CD8-positive, alpha-beta memory T cell (primary cell): ENCODE measurements at regions not wholly inside any gene's neighbourhood (a gene's known extent, or its start where the extent isn't known, plus 50 kb on each side); places are given as distances from the start of the nearest gene placed in this dataset.

Source experiments
- CTCF ChIA-PET: fragments of 350-600 bp; sonication (Branson Sonifier 250); formaldehyde crosslinking; loops from one replicate; lab custom pipeline; 2021; ENCODE audit warnings: antibody characterized with exemption; lab: Charles Lee
- POLR2A ChIA-PET: fragments of 350-600 bp; sonication (Branson Sonifier 250); formaldehyde crosslinking; loops from one replicate; lab custom pipeline; 2021; ENCODE audit warnings: antibody characterized with exemption; lab: Charles Lee
- DNase-seq, 5 donors: peaks; one replicate each; pipeline versions ENCODE4 v3.0.0 to v3.0.0-alpha.2; 2020 to 2022; ENCODE audit warnings: mixed read lengths in 1 of 5
- H3K27ac ChIP-seq: one replicate; pipeline ENCODE4 v1.7.0; 2013; ENCODE audit warnings: low read depth, mild to moderate bottlenecking, low read length, moderate library complexity
- H3K27me3 ChIP-seq: 2 replicates; pipeline ENCODE4 v1.7.0; 2013; ENCODE audit warnings: low read length, mild to moderate bottlenecking; ENCODE audit not compliant: insufficient read depth, poor library complexity, severe bottlenecking
- H3K36me3 ChIP-seq: 2 replicates; pipeline ENCODE4 v1.7.0; 2013; ENCODE audit warnings: mild to moderate bottlenecking, low read length, moderate library complexity; ENCODE audit not compliant: insufficient read depth
- H3K4me1 ChIP-seq: 2 replicates; pipeline ENCODE4 v1.7.0; 2013; ENCODE audit warnings: mild to moderate bottlenecking, low read length, moderate library complexity; ENCODE audit not compliant: insufficient read depth
- H3K4me3 ChIP-seq: 2 replicates; pipeline ENCODE4 v1.7.0; 2013; ENCODE audit warnings: mild to moderate bottlenecking, low read length
- H3K9me3 ChIP-seq: 2 replicates; pipeline ENCODE4 v1.7.0; 2013; ENCODE audit warnings: mild to moderate bottlenecking, low read length
- H3K27ac Mint-ChIP-seq, 8 donors: one replicate each; pipeline ENCODE4 v1.8.0; 2020 to 2021; ENCODE audit warnings: mixed read lengths in 8 of 8, mild to moderate bottlenecking in 6 of 8, inconsistent platforms in 3 of 8, moderate library complexity in 3 of 8
- H3K27me3 Mint-ChIP-seq, 2 donors: one replicate each; pipeline ENCODE4 v1.8.0; 2020 to 2021; ENCODE audit warnings: mixed read lengths in 2 of 2, mild to moderate bottlenecking in 1 of 2, moderate library complexity in 1 of 2
- H3K36me3 Mint-ChIP-seq, 3 donors: one replicate each; pipeline ENCODE4 v1.8.0; 2020 to 2021; ENCODE audit warnings: mixed read lengths in 3 of 3, inconsistent platforms in 1 of 3, mild to moderate bottlenecking in 1 of 3
- H3K4me1 Mint-ChIP-seq, 3 donors: one replicate each; pipeline ENCODE4 v1.8.0; 2020 to 2021; ENCODE audit warnings: mixed read lengths in 3 of 3, inconsistent platforms in 1 of 3, mild to moderate bottlenecking in 1 of 3
- H3K4me3 Mint-ChIP-seq, 7 donors: one replicate each; pipeline ENCODE4 v1.8.0; 2020 to 2021; ENCODE audit warnings: mixed read lengths in 7 of 7, mild to moderate bottlenecking in 6 of 7, moderate library complexity in 4 of 7, inconsistent platforms in 2 of 7
- H3K9me3 Mint-ChIP-seq, 5 donors: one replicate each; pipeline ENCODE4 v1.8.0; 2020 to 2022; ENCODE audit warnings: mixed read lengths in 5 of 5, mild to moderate bottlenecking in 3 of 5, moderate library complexity in 2 of 5, inconsistent platforms in 1 of 5

DNA sequence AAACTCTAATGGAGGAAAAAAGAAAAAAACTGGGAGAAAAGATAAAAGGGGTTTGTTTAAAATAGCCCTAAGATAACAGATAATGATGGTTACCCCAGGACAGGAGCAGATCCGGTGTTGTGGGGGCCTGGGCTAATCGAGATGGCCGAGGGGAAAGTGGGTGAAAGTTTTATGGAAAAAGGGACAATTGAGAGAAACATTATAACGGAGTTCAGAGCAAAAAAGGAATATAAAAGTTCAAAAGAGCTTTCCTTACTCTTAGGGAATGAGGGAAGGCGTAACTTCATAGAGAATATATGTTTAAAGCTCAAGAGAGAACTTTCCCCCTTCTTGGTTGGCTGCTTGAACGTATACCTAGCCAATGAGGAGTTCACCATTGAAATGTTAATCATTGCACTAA is 131.4 kb downstream of the BAMBI start:
- ChIA-PET POLR2A (no interaction called here), CTCF (no interaction called here)
- Mint-ChIP-seq H3K27ac (no peak overlapping the region), H3K4me1 (no peaks in the 10 kb centered on the region), H3K36me3 (peaks cover 0 to 1% (median 0%) of the 10 kb centered on the region in 3 donors), H3K27me3 (peaks cover 18 to 50% of the 10 kb centered on the region in 2 donors), H3K9me3 (peaks cover 0 to 2% (median 0%) of the 10 kb centered on the region in 5 donors), H3K4me3 (no peak overlapping the region)
- Histone ChIP-seq H3K4me3 (no peak overlapping the region), H3K36me3 (no peaks in the 10 kb centered on the region), H3K27ac (peak overlapping the region; percentile 60), H3K4me1 (no peaks in the 10 kb centered on the region), H3K27me3 (no peaks in the 10 kb centered on the region), H3K9me3 (no peaks in the 10 kb centered on the region)
- no peak for DNase-seq

DNA sequence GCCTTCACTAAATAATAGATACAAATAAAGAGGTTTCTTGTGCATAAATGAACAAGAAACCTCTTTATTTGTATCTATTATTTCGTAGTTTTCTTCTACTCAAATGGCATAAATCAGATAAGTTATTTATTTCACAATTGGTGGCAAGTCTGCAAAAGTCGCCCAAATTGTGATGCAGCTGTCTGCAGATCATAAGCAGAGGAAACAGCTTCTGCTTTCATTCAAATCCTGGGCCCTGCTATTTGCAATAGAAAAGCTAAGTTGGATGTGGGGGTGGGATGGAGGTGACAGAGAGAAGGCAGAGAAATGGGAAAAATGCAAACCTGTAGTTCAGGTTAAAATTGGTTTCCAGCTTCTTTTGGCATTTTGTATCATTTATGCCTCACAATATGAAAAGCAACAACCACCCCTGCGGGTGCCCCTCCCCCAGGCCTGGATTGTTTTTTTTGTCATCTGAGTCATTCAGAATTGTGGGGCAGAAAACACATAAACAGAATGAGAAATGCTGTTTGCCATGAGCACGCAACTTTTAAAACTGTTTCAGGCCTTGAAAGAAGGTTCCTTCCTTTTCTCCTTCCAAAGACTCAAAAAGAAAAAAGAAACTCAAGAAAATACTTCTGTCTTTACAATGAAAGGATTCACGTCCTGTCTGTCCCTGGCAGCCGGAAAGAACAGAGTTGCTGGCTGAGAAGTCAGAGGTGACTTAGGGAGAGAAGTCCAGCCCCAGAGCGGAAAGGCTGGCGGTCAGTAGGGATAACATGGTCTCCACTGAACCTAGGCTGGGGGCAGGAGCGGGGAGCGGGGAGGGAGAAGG is 132.9 kb downstream of the BAMBI start:
- no peak overlapping the region for H3K4me3 Mint-ChIP-seq
- CTCF ChIA-PET, result no interaction called here

DNA sequence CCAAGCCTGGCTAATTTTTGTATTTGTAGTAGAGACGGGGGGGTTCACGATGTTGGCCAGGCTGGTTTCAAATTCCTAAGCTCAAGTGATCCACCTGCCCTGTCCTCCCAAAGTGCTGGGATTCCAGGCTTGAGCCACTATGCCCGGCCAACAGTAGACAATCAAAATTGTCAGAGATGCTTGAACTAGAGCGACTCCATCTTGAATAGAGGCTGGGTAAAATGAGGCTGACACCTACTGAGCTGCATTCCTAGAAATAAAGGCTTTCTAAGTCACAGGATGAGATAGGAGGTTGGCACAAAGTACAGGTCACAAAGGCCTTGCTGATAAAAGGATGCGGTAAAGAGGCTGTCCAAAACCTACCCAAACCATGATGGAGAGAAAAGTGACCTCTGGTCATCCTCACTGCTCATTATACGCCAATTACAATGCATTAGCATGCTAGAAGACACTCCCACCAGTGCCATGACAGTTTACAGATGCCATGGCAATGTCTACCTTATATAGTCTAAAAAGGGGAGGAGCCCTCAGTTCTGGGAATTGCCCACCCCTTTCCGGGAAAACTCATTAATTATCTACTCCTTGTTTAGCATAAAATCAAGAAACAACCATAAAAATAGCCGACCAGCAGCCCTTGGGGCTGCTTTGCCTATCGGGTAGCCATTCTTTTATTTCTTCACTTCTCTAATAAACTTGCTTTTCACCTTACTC is 134.5 kb downstream of the BAMBI start:
- Histone ChIP-seq H3K4me3 (no peak overlapping the region), H3K27me3 (no peaks in the 10 kb centered on the region), H3K36me3 (no peaks in the 10 kb centered on the region), H3K27ac (no peak overlapping the region), H3K4me1 (no peaks in the 10 kb centered on the region), H3K9me3 (no peaks in the 10 kb centered on the region)
- Mint-ChIP-seq H3K27me3 (peaks cover 10 to 34% of the 10 kb centered on the region in 2 donors), H3K27ac (no peak overlapping the region), H3K9me3 (peaks cover 0 to 3% (median 0%) of the 10 kb centered on the region in 5 donors), H3K36me3 (peaks cover 0 to 1% (median 0%) of the 10 kb centered on the region in 3 donors), H3K4me3 (no peak overlapping the region), H3K4me1 (no peaks in the 10 kb centered on the region)
- DNase-seq, result no peak
- ChIA-PET POLR2A (no interaction called here), CTCF (no interaction called here)

More for the DNA sequence above, 132.9 kb downstream of the BAMBI start:
- POLR2A ChIA-PET, result no interaction called here
- no peak for DNase-seq
- Histone ChIP-seq H3K4me3 (no peak overlapping the region), H3K4me1 (no peaks in the 10 kb centered on the region), H3K27ac (peak overlapping the region; percentile 68), H3K36me3 (no peaks in the 10 kb centered on the region), H3K9me3 (no peaks in the 10 kb centered on the region), H3K27me3 (no peaks in the 10 kb centered on the region)
- Mint-ChIP-seq H3K27ac (no peak overlapping the region), H3K4me1 (no peaks in the 10 kb centered on the region), H3K27me3 (peaks cover 18 to 42% of the 10 kb centered on the region in 2 donors), H3K36me3 (peaks cover 0 to 1% (median 0%) of the 10 kb centered on the region in 3 donors), H3K9me3 (peaks cover 0 to 3% (median 0%) of the 10 kb centered on the region in 5 donors)

GRCh38 chr10:28812384-28813372 is 135.4 kb downstream of the BAMBI start:
- H3K4me1 Mint-ChIP-seq, result no peaks in the 10 kb centered on the region
- no peaks in the 10 kb centered on the region for H3K4me1 ChIP-seq
- H3K27me3 Mint-ChIP-seq, result peaks cover 8 to 25% of the 10 kb centered on the region in 2 donors
- H3K9me3 Mint-ChIP-seq, result peaks cover 0 to 3% (median 0%) of the 10 kb centered on the region in 5 donors
- no peak overlapping the region for H3K27ac Mint-ChIP-seq
- no peak for DNase-seq
- no peaks in the 10 kb centered on the region for H3K36me3 ChIP-seq
- H3K36me3 Mint-ChIP-seq, result no peaks in the 10 kb centered on the region
- H3K27me3 ChIP-seq, result no peaks in the 10 kb centered on the region
- no peaks in the 10 kb centered on the region for H3K9me3 ChIP-seq
- no peak overlapping the region for H3K27ac ChIP-seq
- CTCF ChIA-PET, result no interaction called here
- H3K4me3 ChIP-seq, result no peak overlapping the region
- POLR2A ChIA-PET, result no interaction called here
- H3K4me3 Mint-ChIP-seq, result no peak overlapping the region

GRCh38 chr10:28815681-28816080 is 138.4 kb downstream of the BAMBI start:
- H3K4me3 Mint-ChIP-seq, result no peak overlapping the region
- DNase-seq, result no peak
- H3K9me3 Mint-ChIP-seq, result peaks cover 0 to 5% (median 0%) of the 10 kb centered on the region in 5 donors
- Histone ChIP-seq H3K36me3 (no peaks in the 10 kb centered on the region), H3K4me3 (no peak overlapping the region), H3K27me3 (no peaks in the 10 kb centered on the region), H3K4me1 (no peaks in the 10 kb centered on the region), H3K9me3 (no peaks in the 10 kb centered on the region), H3K27ac (no peak overlapping the region)
- ChIA-PET CTCF (interaction anchor here (1.1 kb wide), 1 partner anchor 13 kb away, joined by 3 read pairs; no protein-coding TSS in a partner anchor), POLR2A (no interaction called here)
- H3K36me3 Mint-ChIP-seq, result no peaks in the 10 kb centered on the region
- no peak overlapping the region for H3K27ac Mint-ChIP-seq
- no peaks in the 10 kb centered on the region for H3K4me1 Mint-ChIP-seq
- H3K27me3 Mint-ChIP-seq, result peaks cover 5 to 13% of the 10 kb centered on the region in 2 donors

- H3K9me3 Mint-ChIP-seq, result peaks cover 0 to 5% (median 0%) of the 10 kb centered on the region in 5 donors
- H3K4me3 ChIP-seq, result no peak overlapping the region
- POLR2A ChIA-PET, result no interaction called here
- no peaks in the 10 kb centered on the region for H3K36me3 Mint-ChIP-seq
- no peaks in the 10 kb centered on the region for H3K4me1 Mint-ChIP-seq
- no peak for DNase-seq
- no peaks in the 10 kb centered on the region for H3K27me3 ChIP-seq
- H3K9me3 ChIP-seq, result no peaks in the 10 kb centered on the region
- H3K27ac Mint-ChIP-seq, result no peak overlapping the region
- H3K27ac ChIP-seq, result peak overlapping the region; percentile 32
- no peak overlapping the region for H3K4me3 Mint-ChIP-seq
- H3K36me3 ChIP-seq, result no peaks in the 10 kb centered on the region
- CTCF ChIA-PET, result no interaction called here
- H3K4me1 ChIP-seq, result no peaks in the 10 kb centered on the region
- H3K27me3 Mint-ChIP-seq, result peaks cover 0 to 9% of the 10 kb centered on the region in 2 donors
Measured at GRCh38 chr10:28822719-28823464, 145.6 kb downstream of the BAMBI start.

DNA sequence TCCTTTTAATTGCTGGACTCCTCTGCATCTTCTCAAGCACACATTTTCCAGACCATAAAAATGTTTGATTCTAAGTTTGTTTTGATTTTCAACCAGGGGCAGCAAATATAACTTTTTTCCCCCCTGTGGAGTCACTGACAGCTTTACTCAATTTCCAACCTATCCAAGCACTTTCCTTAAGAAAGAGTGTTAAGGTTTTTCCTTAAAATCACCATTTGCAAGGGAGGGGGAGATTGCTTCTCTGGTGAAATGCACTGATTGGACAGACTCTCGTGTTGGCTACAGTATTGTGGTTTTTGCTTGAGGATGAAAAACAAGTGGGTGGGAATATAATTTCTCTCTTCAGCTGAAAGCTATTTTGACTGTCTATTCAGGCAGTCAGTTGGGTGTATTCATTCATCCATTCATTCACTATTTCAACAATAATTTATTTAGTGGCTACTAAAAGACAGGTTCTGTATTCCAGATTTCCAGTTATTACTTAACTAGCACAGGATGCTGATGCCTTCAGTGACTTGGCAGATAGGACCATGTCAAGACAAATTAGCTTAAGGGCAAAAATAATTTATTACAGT is 146.3 kb downstream of the BAMBI start:
- Mint-ChIP-seq H3K4me3 (no peak overlapping the region), H3K27ac (no peak overlapping the region), H3K9me3 (peaks cover 0 to 5% (median 0%) of the 10 kb centered on the region in 5 donors), H3K27me3 (peaks cover 0 to 9% of the 10 kb centered on the region in 2 donors), H3K36me3 (no peaks in the 10 kb centered on the region), H3K4me1 (no peaks in the 10 kb centered on the region)
- DNase-seq, result no peak
- CTCF ChIA-PET, result no interaction called here
- no peak overlapping the region for H3K27ac ChIP-seq
- no peak overlapping the region for H3K4me3 ChIP-seq
- H3K27me3 ChIP-seq, result no peaks in the 10 kb centered on the region
- no peaks in the 10 kb centered on the region for H3K4me1 ChIP-seq
- POLR2A ChIA-PET, result no interaction called here
- no peaks in the 10 kb centered on the region for H3K9me3 ChIP-seq
- no peaks in the 10 kb centered on the region for H3K36me3 ChIP-seq
